GM18907 (cell line): ENCODE measurements at regions not wholly inside any gene's neighbourhood (a gene's known extent, or its start where the extent isn't known, plus 50 kb on each side); places are given as distances from the start of the nearest gene placed in this dataset.
"Not testable (repeated sequence)": the region's sequence is repeated elsewhere in the genome, so short reads cannot be mapped to it uniquely, and the experiment has no call there.

ENCODE experiments used
- ATAC-seq: cut with Tn5 transposase; IDR thresholded peaks from one replicate; pipeline ENCODE4 v1.9.1; 2021; ENCODE audit warnings: mild to moderate bottlenecking, moderate library complexity; ENCODE audit not compliant: unreplicated experiment

- no peak for ATAC-seq
These were observed 202.4 kb downstream of the C9orf50 start for GRCh38 chr9:129418451-129418850.

- no peak for ATAC-seq
These were observed 203.9 kb downstream of the C9orf50 start for GRCh38 chr9:129416821-129417539.

GRCh38 chr9:129415942-129416651 lies 204.8 kb downstream of the C9orf50 start:
- ATAC-seq: no peak

- ATAC-seq: no peak
These were observed 205.6 kb downstream of the C9orf50 start for GRCh38 chr9:129414993-129415941.

- ATAC-seq: no peak
These were observed 206.4 kb downstream of the C9orf50 start for GRCh38 chr9:129414377-129414992.

GRCh38 chr9:129413537-129414376 lies 207.1 kb downstream of the C9orf50 start:
- peak; percentile 81 for ATAC-seq

GRCh38 chr9:129412814-129413536 lies 207.9 kb downstream of the C9orf50 start:
- peak; percentile 15 for ATAC-seq

- ATAC-seq: not testable (repeated sequence)
These were observed 208.6 kb downstream of the C9orf50 start for GRCh38 chr9:129412176-129412813.

GRCh38 chr9:129411501-129412175 lies 209.3 kb downstream of the C9orf50 start:
- no peak for ATAC-seq

- ATAC-seq: no peak
These were observed 210.7 kb downstream of the C9orf50 start for GRCh38 chr9:129410226-129410625.

- no peak for ATAC-seq
These were observed 212.2 kb downstream of the C9orf50 start for GRCh38 chr9:129408535-129409215.

GRCh38 chr9:129407905-129408452 lies 212.9 kb downstream of the C9orf50 start:
- ATAC-seq: no peak

GRCh38 chr9:129406278-129407225 lies 214.3 kb downstream of the C9orf50 start:
- no peak for ATAC-seq

- ATAC-seq: no peak
These were observed 215.1 kb downstream of the C9orf50 start for GRCh38 chr9:129405827-129406213.

- ATAC-seq: no peak
These were observed 215.6 kb downstream of the C9orf50 start for GRCh38 chr9:129405089-129405826.

GRCh38 chr9:129404621-129405020 lies 216.3 kb downstream of the C9orf50 start:
- ATAC-seq: no peak
